PC-9 (cell line): ENCODE measurements at regions not wholly inside any gene's neighbourhood (a gene's known extent, or its start where the extent isn't known, plus 50 kb on each side); places are given as distances from the start of the nearest gene placed in this dataset.

Experiments used
- BruUV-seq: library from RNA; stranded (reverse); fragments of 400-500 nt; replicated peaks from 2 replicates; lab custom pipeline; 2021; lab: Mats Ljungman, UMichigan
- CTCF ChIA-PET: fragments of 300-600 bp; sonication (Branson Sonifier 250); formaldehyde crosslinking; loops from one replicate; lab custom pipeline; 2022; ENCODE audit warnings: antibody characterized with exemption; lab: Charles Lee
- POLR2A ChIA-PET: fragments of 300-600 bp; sonication (Branson Sonifier 250); formaldehyde crosslinking; loops from one replicate; lab custom pipeline; 2022; ENCODE audit warnings: antibody characterized with exemption; ENCODE audit not compliant: unreplicated experiment; lab: Charles Lee
- DNase-seq, 2 experiments: peaks; one replicate each; pipeline versions ENCODE4 v3.0.0 to v3.0.0-alpha.2; 2015 to 2022; ENCODE audit warnings: mixed read lengths in 1 of 2
- H2AFZ ChIP-seq: fragments of 200-600 bp; sonication (generic); 2 replicates; pipeline ENCODE4 v1.8.1; 2017; ENCODE audit warnings: antibody characterized with exemption
- H3F3A ChIP-seq: fragments of 200-600 bp; sonication (generic); 2 replicates; pipeline ENCODE4 v1.8.1; 2017; ENCODE audit warnings: antibody characterized with exemption, mild to moderate bottlenecking, low read depth; ENCODE audit not compliant: insufficient read depth
- H3K27ac ChIP-seq: fragments of 200-600 bp; sonication (generic); 2 replicates; pipeline ENCODE4 v1.6.1; 2016; ENCODE audit warnings: mixed run types
- H3K27me3 ChIP-seq: fragments of 200-600 bp; sonication (generic); 2 replicates; pipeline ENCODE4 v1.6.1; 2016; ENCODE audit warnings: low read depth, mixed run types; ENCODE audit not compliant: insufficient read depth
- H3K36me3 ChIP-seq: fragments of 200-600 bp; sonication (generic); 2 replicates; pipeline ENCODE4 v1.6.1; 2016; ENCODE audit warnings: low read depth, mixed run types
- H3K4me1 ChIP-seq: fragments of 200-600 bp; sonication (generic); replicated peaks from 2 replicates; pipeline ENCODE4 v1.6.1; 2016; ENCODE audit warnings: mixed run types; ENCODE audit not compliant: insufficient read depth
- H3K4me2 ChIP-seq: fragments of 200-600 bp; sonication (generic); 2 replicates; pipeline ENCODE4 v1.6.1; 2017; ENCODE audit warnings: mixed run types
- H3K4me3 ChIP-seq: fragments of 200-600 bp; sonication (generic); 2 replicates; pipeline ENCODE4 v1.6.1; 2016; ENCODE audit warnings: mixed run types
- H3K79me2 ChIP-seq: fragments of 200-600 bp; sonication (generic); 2 replicates; pipeline ENCODE4 v1.6.1; 2017; ENCODE audit warnings: low read depth, mixed run types
- H3K9me2 ChIP-seq: fragments of 200-600 bp; sonication (generic); 2 replicates; pipeline ENCODE4 v1.8.1; 2017; ENCODE audit warnings: mild to moderate bottlenecking; ENCODE audit not compliant: insufficient read depth
- H3K9me3 ChIP-seq: fragments of 200-600 bp; sonication (generic); 2 replicates; pipeline ENCODE4 v1.8.1; 2016; ENCODE audit warnings: low read depth; ENCODE audit not compliant: insufficient read depth
- H4K20me1 ChIP-seq: fragments of 200-600 bp; sonication (generic); 2 replicates; pipeline ENCODE4 v1.8.1; 2017; ENCODE audit not compliant: insufficient read depth
- EZH2 ChIP-seq: fragments of 200-600 bp; sonication (generic); IDR thresholded peaks from 2 replicates; pipeline ENCODE4 v1.8.0; 2017; ENCODE audit warnings: antibody characterized with exemption, low read depth
- intact Hi-C: fragments of 100-400 bp; cut with micrococcal nuclease; formaldehyde crosslinking; loops from one replicate; pipeline ENCODE4 v1.10.0; 2022; ENCODE audit not compliant: unreplicated experiment
- TF ChIP-seq, protein P1 (sequence below): fragments of 200-600 bp; sonication (generic); conservative IDR thresholded peaks from 2 replicates; pipeline ENCODE4 v1.6.1; 2017; ENCODE audit warnings: mixed run types, antibody characterized with exemption, mild to moderate bottlenecking, moderate library complexity

DNA sequence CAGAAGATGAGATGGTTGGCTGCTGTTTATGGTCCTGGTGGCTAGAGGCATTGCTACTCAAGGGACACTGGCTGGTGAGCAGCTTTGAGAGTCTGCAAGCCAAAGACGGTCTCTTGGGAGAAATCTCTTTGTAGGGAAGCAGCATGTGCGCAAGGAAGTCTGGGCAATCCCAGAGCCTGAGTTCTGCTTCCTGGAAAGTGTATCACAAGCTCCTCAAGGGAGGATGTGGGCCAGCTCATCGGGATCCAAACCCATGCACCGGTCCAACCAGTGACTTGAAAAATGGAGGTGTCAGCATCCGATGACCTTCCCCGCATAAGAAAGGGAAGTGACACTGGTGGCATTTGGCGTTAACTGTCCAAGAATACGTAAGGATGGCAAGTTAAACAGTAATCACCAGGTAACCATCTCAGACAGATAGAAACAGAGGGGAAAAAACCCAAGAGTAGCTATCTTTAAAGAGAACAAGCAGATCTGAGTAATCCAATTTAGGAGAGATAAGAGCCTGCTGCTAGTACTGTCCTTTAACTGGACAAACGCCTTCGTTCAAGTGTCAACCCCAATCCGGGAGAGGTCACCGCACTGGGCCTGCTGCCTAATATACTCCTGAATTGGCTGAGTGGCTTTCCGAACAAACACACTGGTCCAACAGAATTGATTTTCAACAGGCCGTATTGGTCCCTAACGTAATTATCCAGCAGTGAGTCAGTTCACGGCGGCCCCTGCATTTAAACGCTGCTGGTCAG, 303.0 kb upstream of the ZFHX3 start:
- POLR2A ChIA-PET: no interaction called here
- H3K9me2 ChIP-seq: no peaks in the 10 kb centered on the region

DNA sequence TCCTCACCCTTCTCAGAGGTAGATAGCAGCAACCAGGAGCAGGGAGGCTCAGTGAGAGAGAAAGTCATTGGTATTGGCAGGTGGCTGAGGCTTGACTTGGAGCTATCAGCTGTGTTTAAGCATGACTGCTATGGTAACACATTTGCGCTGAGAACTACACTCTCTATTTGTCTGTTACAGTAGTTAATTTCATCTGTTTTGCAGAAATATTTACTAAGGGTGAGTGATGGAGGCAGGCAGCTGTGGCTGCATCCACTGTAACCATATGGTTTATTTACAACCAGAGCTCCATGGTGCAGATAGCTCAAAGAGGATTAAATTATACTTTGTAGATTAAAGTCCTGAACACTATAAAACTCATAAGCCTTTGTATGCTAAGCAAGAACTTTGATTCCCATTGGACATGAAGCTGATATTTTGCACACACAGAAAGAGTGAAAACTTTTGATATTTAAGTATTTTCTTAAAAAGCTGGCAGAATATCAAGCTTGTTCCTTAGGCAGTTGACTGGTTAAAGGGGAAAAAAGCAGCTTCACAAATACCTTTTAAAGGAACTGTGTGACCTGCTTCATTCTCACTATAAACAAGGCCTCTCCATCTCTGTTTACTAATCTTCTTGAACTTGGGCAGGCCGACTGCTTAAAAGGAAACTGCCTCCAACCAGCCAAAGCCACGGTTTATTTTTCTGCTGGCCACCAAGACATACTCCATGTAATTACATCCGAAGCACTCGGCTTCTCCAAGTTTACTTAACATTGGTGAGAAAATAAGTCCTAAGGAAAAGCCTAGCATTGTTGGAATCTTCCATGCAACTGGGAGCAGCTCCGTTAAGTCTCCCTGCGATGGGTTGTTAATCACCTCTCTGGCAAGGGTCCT, 299.8 kb upstream of the ZFHX3 start:
- intact Hi-C loops: no loop called here
- POLR2A ChIA-PET: no interaction called here

More for the DNA sequence above, 303.0 kb upstream of the ZFHX3 start:
- Histone ChIP-seq H4K20me1 (no peaks in the 10 kb centered on the region), H3K27ac (no peak overlapping the region), H3K4me1 (no peaks in the 10 kb centered on the region), H3K79me2 (no peaks in the 10 kb centered on the region), H2AFZ (no peak overlapping the region), H3K4me2 (no peak overlapping the region), H3K4me3 (no peak overlapping the region), H3K9me3 (no peaks in the 10 kb centered on the region), H3K36me3 (no peaks in the 10 kb centered on the region), H3F3A (no peaks in the 10 kb centered on the region), H3K27me3 (peaks cover 89% of the 10 kb centered on the region)
- no peak for TF ChIP-seq EZH2
- TF ChIP-seq, protein P1, sequence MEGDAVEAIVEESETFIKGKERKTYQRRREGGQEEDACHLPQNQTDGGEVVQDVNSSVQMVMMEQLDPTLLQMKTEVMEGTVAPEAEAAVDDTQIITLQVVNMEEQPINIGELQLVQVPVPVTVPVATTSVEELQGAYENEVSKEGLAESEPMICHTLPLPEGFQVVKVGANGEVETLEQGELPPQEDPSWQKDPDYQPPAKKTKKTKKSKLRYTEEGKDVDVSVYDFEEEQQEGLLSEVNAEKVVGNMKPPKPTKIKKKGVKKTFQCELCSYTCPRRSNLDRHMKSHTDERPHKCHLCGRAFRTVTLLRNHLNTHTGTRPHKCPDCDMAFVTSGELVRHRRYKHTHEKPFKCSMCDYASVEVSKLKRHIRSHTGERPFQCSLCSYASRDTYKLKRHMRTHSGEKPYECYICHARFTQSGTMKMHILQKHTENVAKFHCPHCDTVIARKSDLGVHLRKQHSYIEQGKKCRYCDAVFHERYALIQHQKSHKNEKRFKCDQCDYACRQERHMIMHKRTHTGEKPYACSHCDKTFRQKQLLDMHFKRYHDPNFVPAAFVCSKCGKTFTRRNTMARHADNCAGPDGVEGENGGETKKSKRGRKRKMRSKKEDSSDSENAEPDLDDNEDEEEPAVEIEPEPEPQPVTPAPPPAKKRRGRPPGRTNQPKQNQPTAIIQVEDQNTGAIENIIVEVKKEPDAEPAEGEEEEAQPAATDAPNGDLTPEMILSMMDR: no peak
- CTCF ChIA-PET: no interaction called here
- no peak for DNase-seq
- intact Hi-C loops: no loop called here
- no TSS peak for BruUV-seq

DNA sequence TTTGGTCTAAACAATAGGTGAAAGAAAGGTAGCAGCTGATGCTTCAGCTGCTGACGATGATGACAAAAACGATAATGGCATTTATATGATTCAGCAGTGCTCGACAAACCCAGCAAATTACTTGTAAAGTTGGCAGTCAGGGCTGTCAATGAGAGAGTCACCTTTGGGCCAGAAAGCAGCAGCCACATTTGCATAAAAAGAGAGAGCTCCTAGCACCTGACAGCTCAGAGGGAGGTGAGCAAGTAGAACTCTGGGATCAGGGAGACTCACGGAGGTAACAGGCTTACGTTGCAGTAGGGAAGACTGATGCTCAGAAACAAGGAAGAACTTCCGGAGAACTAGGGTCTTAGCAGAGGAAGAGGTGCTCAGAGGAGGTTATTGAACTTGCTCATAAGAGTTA, 291.9 kb upstream of the ZFHX3 start:
- no peak for TF ChIP-seq EZH2
- TF ChIP-seq, protein P1: no peak
- no peaks in the 10 kb centered on the region for H3F3A ChIP-seq
- H3K4me3 ChIP-seq: no peak overlapping the region
- H3K27ac ChIP-seq: no peak overlapping the region
- H3K9me3 ChIP-seq: no peaks in the 10 kb centered on the region
- no peaks in the 10 kb centered on the region for H3K36me3 ChIP-seq
- no peaks in the 10 kb centered on the region for H4K20me1 ChIP-seq
- ChIA-PET CTCF (no interaction called here), POLR2A (no interaction called here)
- H3K9me2 ChIP-seq: no peaks in the 10 kb centered on the region
- no peak overlapping the region for H3K4me2 ChIP-seq
- no peak for DNase-seq
- no peaks in the 10 kb centered on the region for H3K4me1 ChIP-seq
- intact Hi-C loops: no loop called here
- no peaks in the 10 kb centered on the region for H3K79me2 ChIP-seq
- peaks cover 59% of the 10 kb centered on the region; the same call in 1 of the 2 replicates for H3K27me3 ChIP-seq
- H2AFZ ChIP-seq: no peak overlapping the region
- no TSS peak for BruUV-seq

More for the DNA sequence above, 299.8 kb upstream of the ZFHX3 start:
- Histone ChIP-seq H3K9me2 (no peaks in the 10 kb centered on the region), H4K20me1 (no peaks in the 10 kb centered on the region), H3K79me2 (no peaks in the 10 kb centered on the region), H2AFZ (no peak overlapping the region), H3K36me3 (no peaks in the 10 kb centered on the region), H3K4me3 (no peak overlapping the region), H3K9me3 (no peaks in the 10 kb centered on the region), H3K4me2 (no peak overlapping the region), H3F3A (no peaks in the 10 kb centered on the region), H3K4me1 (no peaks in the 10 kb centered on the region), H3K27me3 (peaks cover 59% of the 10 kb centered on the region), H3K27ac (no peak overlapping the region)
- no peak for DNase-seq
- no peak for TF ChIP-seq EZH2
- TF ChIP-seq, protein P1: no peak
- CTCF ChIA-PET: no interaction called here
- no TSS peak for BruUV-seq
